Body of pancreas (tissue), 4 donors: ENCODE measurements at regions not wholly inside any gene's neighbourhood (a gene's known extent, or its start where the extent isn't known, plus 50 kb on each side); places are given as distances from the start of the nearest gene placed in this dataset.

Experiments
- ATAC-seq: fragments of 150-250 bp; one replicate; pipeline ENCODE4 v1.9.1; 2016
- DNase-seq, 4 donors: peaks; one replicate each; pipeline ENCODE4 v3.0.0-alpha.2; 2019
- H3K27ac ChIP-seq, 4 donors: fragments of 200-600 bp; sonication (generic); 1 replicate in 3 of 4; 2 replicates in 1 of 4; pipeline versions ENCODE4 v1.5.1 to v1.6.1; 2016 to 2019; ENCODE audit warnings: mild to moderate bottlenecking in 1 of 4, mixed read lengths in 1 of 4, moderate library complexity in 1 of 4
- H3K27me3 ChIP-seq, 2 donors: fragments of 200-600 bp; sonication (generic); one replicate each; pipeline ENCODE4 v1.6.0; 2016; ENCODE audit warnings: mild to moderate bottlenecking in 1 of 2
- H3K36me3 ChIP-seq, 2 donors: fragments of 200-600 bp; sonication (generic); replicated peaks in 1 of 2; 2 replicates each; pipeline ENCODE4 v1.5.1; 2016; ENCODE audit warnings: low read depth in 2 of 2; ENCODE audit not compliant: insufficient read depth in 1 of 2
- H3K4me1 ChIP-seq: fragments of 200-600 bp; sonication (generic); one replicate; pipeline ENCODE4 v1.6.0; 2016
- H3K4me3 ChIP-seq, 2 donors: fragments of 200-600 bp; sonication (generic); 1 replicate in 1 of 2; 2 replicates in 1 of 2; pipeline ENCODE4 v1.5.1; 2016 to 2019
- H3K9me3 ChIP-seq, 3 donors: fragments of 200-600 bp; sonication (generic); 1 replicate in 2 of 3; 2 replicates in 1 of 3; pipeline ENCODE4 v1.5.1; 2016
- CTCF ChIP-seq, 7 experiments: fragments of 450-650 bp in 4 of 7; fragments of 200-600 bp in 3 of 7; sonication (generic) in 3 of 7; IDR thresholded peaks; one replicate each; pipeline ENCODE4 v1.5.1; 2016 to 2019; ENCODE audit warnings: antibody characterized with exemption in 7 of 7
- POLR2A ChIP-seq, 3 donors: fragments of 450-650 bp; IDR thresholded peaks; one replicate each; pipeline ENCODE4 v1.6.1; 2016; ENCODE audit warnings: antibody characterized with exemption in 3 of 3, mild to moderate bottlenecking in 2 of 3
- WGBS, 2 donors: methylation state at CpG; one replicate each; pipeline ENCODE4 v1.1.5; 2017; 5-methylcytosine and 5-hydroxymethylcytosine counted together
- intact Hi-C: fragments of 100-400 bp; cut with DNase I; formaldehyde crosslinking; loops from one replicate; pipeline ENCODE4 v1.15.1; 2023

DNA sequence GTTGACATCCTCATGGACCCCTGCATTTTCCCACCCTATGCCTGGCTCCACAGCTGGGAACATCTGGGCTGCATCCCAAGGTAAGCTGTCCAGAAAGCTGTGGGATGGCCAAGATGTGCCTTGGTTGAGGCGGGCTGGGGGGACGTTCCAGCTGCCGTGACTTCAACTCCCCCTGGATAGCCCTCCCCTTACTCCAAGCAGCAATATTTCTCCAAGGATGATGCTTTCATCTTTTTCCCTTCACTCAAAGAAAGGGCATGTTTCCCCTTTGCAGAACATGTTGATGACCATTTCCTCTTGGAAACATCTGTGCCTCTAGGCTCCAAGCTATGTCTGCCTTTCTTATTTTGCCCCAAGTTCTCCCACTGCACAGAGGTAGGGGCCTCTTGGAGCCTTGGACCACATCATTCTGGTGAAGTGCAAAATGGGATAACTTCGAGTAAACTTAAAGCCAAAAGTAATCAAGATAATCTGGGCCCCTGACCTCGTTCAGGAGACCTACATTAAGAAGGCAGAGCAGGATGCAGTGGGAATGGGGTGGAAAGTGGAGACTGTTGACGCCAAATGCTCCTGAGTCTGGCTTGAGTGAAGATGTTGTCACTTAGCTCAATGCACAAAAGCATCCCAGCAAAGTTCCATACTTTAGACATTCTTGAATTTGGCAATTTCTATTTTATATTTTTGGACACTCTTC, 175.2 kb downstream of the GAS1 start:
- TF ChIP-seq POLR2A (IDR thresholded peaks at IDR 0.05) (no peak), CTCF (IDR thresholded peaks at IDR 0.05) (no peak)

DNA sequence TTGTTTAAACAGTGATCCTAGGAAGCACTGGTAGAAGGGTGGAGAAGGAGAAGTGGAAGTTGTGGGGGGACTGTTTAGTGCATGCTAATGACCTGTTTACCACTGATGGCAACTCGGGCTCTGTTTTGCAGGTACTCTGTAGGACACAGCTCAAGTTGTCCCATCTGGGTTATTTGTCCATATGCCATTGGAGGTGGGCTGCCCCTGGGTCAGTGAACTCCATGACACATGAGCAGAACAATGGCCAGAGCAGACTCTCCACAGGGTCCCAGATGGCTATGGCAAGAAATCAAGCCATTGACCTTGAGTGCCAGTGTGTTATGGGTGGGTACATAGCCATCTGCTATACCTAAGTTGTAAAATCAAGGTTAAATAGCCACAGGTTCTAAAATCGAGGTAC, 175.9 kb downstream of the GAS1 start:
- TF ChIP-seq CTCF (IDR thresholded peaks at IDR 0.05) = no peak
- no peak for TF ChIP-seq POLR2A (IDR thresholded peaks at IDR 0.05)
- no peaks in the 10 kb centered on the region for H3K9me3 ChIP-seq
- intact Hi-C loops = no loop called here
- WGBS, 2 donors = 35 to 44% methylated on average over 2 of the region's 2 CpGs
- no peak overlapping the region for H3K27ac ChIP-seq
- ATAC-seq (no peak), DNase-seq (no peak)
- no peak overlapping the region for H3K4me3 ChIP-seq
- peaks cover 5% of the 10 kb centered on the region for H3K4me1 ChIP-seq
- no peaks in the 10 kb centered on the region for H3K27me3 ChIP-seq
- no peaks in the 10 kb centered on the region for H3K36me3 ChIP-seq

More for the DNA sequence above, 175.2 kb downstream of the GAS1 start:
- Histone ChIP-seq H3K27ac (no peak overlapping the region), H3K4me3 (no peak overlapping the region), H3K9me3 (no peaks in the 10 kb centered on the region), H3K4me1 (peaks cover 3% of the 10 kb centered on the region), H3K36me3 (no peaks in the 10 kb centered on the region), H3K27me3 (no peaks in the 10 kb centered on the region)
- DNase-seq (no peak), ATAC-seq (no peak)
- intact Hi-C loops = no loop called here
- WGBS, 2 donors = 77 to 79% methylated on average over 6 of the region's 6 CpGs

DNA sequence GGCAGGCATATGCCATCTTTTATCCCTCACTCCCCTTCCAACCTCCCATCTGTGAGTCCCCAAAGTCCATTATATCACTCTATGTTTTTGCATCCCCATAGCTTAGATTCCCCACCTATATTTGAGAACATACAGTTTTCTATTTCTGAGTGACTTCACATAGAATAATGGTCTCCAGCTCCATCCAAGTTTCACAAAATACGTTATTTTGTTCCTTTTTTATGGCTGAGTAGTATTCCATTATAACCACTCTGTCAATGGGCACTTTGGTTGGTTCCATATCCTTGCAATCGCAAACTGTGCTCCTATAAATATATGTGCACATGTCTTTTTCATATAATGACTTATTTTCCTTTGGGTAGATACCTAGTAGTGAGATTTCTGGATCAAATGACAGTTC, 178.6 kb downstream of the GAS1 start:
- no peak for ATAC-seq
- Histone ChIP-seq H3K9me3 (no peaks in the 10 kb centered on the region), H3K27me3 (no peaks in the 10 kb centered on the region), H3K4me1 (peaks cover 5% of the 10 kb centered on the region), H3K36me3 (no peaks in the 10 kb centered on the region), H3K27ac (no peak overlapping the region), H3K4me3 (no peak overlapping the region)
- no peak for DNase-seq
- intact Hi-C loops = no loop called here
- WGBS, 2 donors = 74 to 93% methylated on average over 2 of the region's 2 CpGs
- TF ChIP-seq CTCF (IDR thresholded peaks at IDR 0.05) (no peak), POLR2A (IDR thresholded peaks at IDR 0.05) (no peak)

DNA sequence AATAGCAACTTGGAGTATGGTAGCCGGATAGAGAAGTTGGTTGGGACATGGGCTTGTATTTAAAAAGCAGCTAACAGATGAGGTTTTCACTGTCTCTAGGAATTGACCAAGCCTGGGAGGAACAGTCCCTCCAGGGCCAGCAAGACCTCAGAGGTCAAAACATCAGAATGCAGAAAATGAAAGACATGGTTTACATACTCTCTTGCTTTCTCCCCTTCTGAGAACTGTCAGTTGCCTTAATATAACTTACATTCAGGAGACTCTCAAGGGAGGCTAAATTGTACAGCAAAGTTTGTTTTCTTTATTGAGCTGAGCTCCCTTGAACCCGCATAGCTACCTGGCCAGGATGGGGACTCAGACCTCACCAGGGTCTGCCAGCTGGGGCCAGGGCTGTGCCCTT, 179.3 kb downstream of the GAS1 start:
- ATAC-seq (no peak), DNase-seq (no peak)
- H3K36me3 ChIP-seq = no peaks in the 10 kb centered on the region
- 95 to 96% methylated on average over 2 of the region's 2 CpGs for WGBS, 2 donors
- H3K27me3 ChIP-seq = no peaks in the 10 kb centered on the region
- intact Hi-C loops = no loop called here
- TF ChIP-seq POLR2A (IDR thresholded peaks at IDR 0.05) (no peak), CTCF (IDR thresholded peaks at IDR 0.05) (no peak)
- H3K27ac ChIP-seq = peak overlapping the region in 1 of 4 donors; percentile 64
- H3K4me1 ChIP-seq = peaks cover 5% of the 10 kb centered on the region
- H3K4me3 ChIP-seq = no peak overlapping the region
- H3K9me3 ChIP-seq = no peaks in the 10 kb centered on the region

- Histone ChIP-seq H3K4me1 (peaks cover 5% of the 10 kb centered on the region), H3K4me3 (no peak overlapping the region), H3K9me3 (no peaks in the 10 kb centered on the region), H3K36me3 (no peaks in the 10 kb centered on the region), H3K27ac (peak overlapping the region in 3 of 4 donors; percentile 19 to 64 (median 61)), H3K27me3 (no peaks in the 10 kb centered on the region)
- TF ChIP-seq POLR2A (IDR thresholded peaks at IDR 0.05) (no peak), CTCF (IDR thresholded peaks at IDR 0.05) (no peak)
- ATAC-seq (peak; percentile 42), DNase-seq (no peak)
- 59 to 66% methylated on average over 4 of the region's 4 CpGs for WGBS, 2 donors
- intact Hi-C loops = no loop called here
Observed at GRCh38 chr9:86767373-86767772, 179.9 kb downstream of the GAS1 start.
